ENCODE measurements at regions not wholly inside any gene's neighbourhood (a gene's known extent, or its start where the extent isn't known, plus 50 kb on each side); places are given as distances from the start of the nearest gene placed in this dataset.

DNA sequence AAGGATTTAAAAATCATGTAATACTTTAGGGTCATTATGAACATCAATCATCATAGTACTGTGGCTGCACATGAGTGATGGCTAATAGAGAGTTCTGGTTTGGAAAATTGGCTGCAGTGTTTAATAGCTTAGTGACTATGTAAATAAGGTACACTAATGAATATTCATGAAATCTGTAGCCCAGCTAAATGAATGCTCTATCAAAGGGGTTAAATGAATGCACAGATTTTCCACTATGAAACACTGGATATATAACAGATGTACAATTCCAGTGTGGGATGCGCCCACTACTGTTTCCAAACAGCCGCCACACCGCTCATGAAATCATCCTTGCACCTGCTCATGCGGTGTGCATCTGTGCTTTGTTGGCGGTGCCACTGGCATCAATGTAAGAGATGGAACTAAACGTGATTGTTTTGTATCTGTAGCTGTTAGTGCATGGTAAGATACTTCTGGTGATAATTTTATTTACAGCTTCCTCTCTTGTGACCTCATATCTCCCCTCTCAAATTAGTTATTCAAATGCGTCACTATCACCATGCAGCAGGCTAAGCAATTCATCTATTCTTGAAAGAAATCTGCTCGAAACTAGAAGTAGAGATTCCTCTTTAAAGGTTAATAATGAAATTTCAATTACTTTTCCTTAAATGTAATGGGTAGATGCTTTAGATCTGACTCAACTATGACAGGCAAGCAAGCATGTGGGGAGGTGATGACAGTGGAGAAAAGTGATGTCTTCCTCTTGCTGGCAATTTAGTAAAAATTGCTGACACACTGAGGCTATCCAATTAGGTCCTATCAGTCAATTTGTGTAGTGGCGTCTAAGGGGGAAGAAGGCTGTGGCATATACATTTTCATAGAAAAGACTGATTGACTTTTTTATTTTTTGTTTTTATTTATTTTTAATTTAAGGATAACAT, 433.6 kb downstream of the AEBP2 start:
- Mint-ChIP-seq H3K4me1 (ENCODE audit: low read depth) (no peaks in the 10 kb centered on the region), H3K36me3 (ENCODE audit: low read depth) (no peaks in the 10 kb centered on the region), H3K9me3 (peaks cover 12% of the 10 kb centered on the region; the same call in 1 of the 2 replicates), H3K4me3 (no peak overlapping the region), H3K27ac (no peak overlapping the region), H3K27me3 (ENCODE audit: insufficient read depth) (no peaks in the 10 kb centered on the region; the same call in 1 of the 2 replicates)
- DNase-seq: no peak
- TF ChIP-seq, protein P1, sequence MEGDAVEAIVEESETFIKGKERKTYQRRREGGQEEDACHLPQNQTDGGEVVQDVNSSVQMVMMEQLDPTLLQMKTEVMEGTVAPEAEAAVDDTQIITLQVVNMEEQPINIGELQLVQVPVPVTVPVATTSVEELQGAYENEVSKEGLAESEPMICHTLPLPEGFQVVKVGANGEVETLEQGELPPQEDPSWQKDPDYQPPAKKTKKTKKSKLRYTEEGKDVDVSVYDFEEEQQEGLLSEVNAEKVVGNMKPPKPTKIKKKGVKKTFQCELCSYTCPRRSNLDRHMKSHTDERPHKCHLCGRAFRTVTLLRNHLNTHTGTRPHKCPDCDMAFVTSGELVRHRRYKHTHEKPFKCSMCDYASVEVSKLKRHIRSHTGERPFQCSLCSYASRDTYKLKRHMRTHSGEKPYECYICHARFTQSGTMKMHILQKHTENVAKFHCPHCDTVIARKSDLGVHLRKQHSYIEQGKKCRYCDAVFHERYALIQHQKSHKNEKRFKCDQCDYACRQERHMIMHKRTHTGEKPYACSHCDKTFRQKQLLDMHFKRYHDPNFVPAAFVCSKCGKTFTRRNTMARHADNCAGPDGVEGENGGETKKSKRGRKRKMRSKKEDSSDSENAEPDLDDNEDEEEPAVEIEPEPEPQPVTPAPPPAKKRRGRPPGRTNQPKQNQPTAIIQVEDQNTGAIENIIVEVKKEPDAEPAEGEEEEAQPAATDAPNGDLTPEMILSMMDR (IDR thresholded peaks at IDR 0.05): no peak

DNA sequence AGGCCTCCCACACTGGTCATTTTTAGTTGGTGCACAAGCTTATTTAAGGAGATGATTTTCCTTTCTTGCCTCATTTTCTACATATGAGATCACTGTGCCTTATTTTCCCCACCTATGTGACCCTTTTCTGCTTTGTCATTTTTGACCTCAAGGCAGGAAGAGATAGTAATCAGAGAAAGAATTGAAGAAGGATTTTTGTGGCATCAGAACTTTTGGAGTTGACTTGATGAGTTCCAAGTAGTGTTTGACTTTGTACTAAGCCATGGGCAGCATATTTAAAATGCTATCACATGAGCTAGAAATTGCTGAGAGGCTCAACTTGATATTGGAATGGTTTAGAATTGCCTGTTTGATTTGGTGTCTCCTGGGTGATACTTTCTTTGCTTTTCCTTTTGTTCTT, 440.8 kb downstream of the AEBP2 start:
- DNase-seq: no peak
- Mint-ChIP-seq H3K27ac (no peak overlapping the region), H3K4me1 (ENCODE audit: low read depth) (no peaks in the 10 kb centered on the region), H3K36me3 (ENCODE audit: low read depth) (no peaks in the 10 kb centered on the region), H3K9me3 (no peaks in the 10 kb centered on the region), H3K4me3 (no peak overlapping the region), H3K27me3 (ENCODE audit: insufficient read depth) (no peaks in the 10 kb centered on the region; the same call in 1 of the 2 replicates)
- TF ChIP-seq, protein P1 (IDR thresholded peaks at IDR 0.05): no peak

DNA sequence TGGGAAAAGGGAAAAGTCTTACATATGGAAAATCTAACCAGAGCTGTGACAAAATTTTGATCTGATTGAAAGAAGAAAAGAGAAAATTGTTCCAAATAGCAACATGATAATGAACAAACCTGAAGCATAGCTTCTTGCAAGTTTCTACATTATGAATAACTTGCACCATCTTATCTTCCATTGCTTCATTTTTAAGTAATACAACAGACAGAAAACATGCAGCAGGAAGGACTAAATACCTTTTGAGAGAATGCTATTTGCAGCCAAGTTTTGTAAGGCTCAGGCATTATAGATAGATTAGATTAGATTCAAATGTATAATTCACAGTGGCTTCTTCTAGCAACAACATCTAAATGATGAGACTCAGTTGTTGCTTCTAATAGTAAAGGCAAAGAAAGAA, 441.4 kb downstream of the AEBP2 start:
- Mint-ChIP-seq H3K9me3 (no peaks in the 10 kb centered on the region), H3K36me3 (ENCODE audit: low read depth) (no peaks in the 10 kb centered on the region), H3K27me3 (ENCODE audit: insufficient read depth) (no peaks in the 10 kb centered on the region; the same call in 1 of the 2 replicates), H3K27ac (no peak overlapping the region), H3K4me3 (no peak overlapping the region), H3K4me1 (ENCODE audit: low read depth) (no peaks in the 10 kb centered on the region)
- DNase-seq: no peak
- TF ChIP-seq, protein P1 (IDR thresholded peaks at IDR 0.05): no peak

DNA sequence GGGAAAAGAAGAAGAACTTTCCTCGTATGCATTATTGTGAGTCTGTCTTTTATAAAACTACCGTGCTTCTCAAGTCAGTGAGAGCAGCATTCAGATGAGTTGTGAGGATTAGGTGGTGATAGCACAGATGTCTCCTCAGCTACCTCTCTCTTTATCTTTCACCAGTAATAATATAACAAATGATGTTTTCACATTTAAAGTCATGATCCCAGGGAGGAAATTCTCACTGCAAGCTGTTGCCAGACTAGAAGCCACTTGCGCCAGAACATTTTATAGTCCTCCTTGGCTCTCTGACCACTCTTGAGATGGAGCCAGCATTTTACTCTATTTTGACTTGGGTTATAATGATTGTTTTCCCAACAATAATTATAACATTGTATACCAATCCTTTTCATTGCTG, 443.1 kb downstream of the AEBP2 start:
- no peak overlapping the region for H3K4me3 Mint-ChIP-seq
- no peak for DNase-seq
- TF ChIP-seq, protein P1 (IDR thresholded peaks at IDR 0.05): no peak
- H3K27me3 Mint-ChIP-seq (ENCODE audit: insufficient read depth): no peaks in the 10 kb centered on the region; the same call in 1 of the 2 replicates
- H3K9me3 Mint-ChIP-seq: no peaks in the 10 kb centered on the region
- no peaks in the 10 kb centered on the region for H3K4me1 Mint-ChIP-seq (ENCODE audit: low read depth)
- no peak overlapping the region for H3K27ac Mint-ChIP-seq
- H3K36me3 Mint-ChIP-seq (ENCODE audit: low read depth): no peaks in the 10 kb centered on the region

- Mint-ChIP-seq H3K4me1 (ENCODE audit: low read depth) (no peaks in the 10 kb centered on the region), H3K36me3 (ENCODE audit: low read depth) (no peaks in the 10 kb centered on the region), H3K27me3 (ENCODE audit: insufficient read depth) (no peaks in the 10 kb centered on the region; the same call in 1 of the 2 replicates), H3K4me3 (no peak overlapping the region), H3K9me3 (no peaks in the 10 kb centered on the region), H3K27ac (no peak overlapping the region)
- TF ChIP-seq, protein P1 (IDR thresholded peaks at IDR 0.05): no peak
- no peak for DNase-seq
Observed at GRCh38 chr12:19884021-19884492, 444.8 kb downstream of the AEBP2 start.
